H1 (cell line): ENCODE measurements at regions not wholly inside any gene's neighbourhood (a gene's known extent, or its start where the extent isn't known, plus 50 kb on each side); places are given as distances from the start of the nearest gene placed in this dataset.

Experiments used
- CTCF ChIA-PET: fragments of 300-600 bp; sonication (Branson Sonifier 250); formaldehyde crosslinking; loops from one replicate; lab custom pipeline; 2021; ENCODE audit not compliant: partially characterized antibody; lab: Charles Lee
- POLR2A ChIA-PET: fragments of 300-600 bp; sonication (Branson Sonifier 250); formaldehyde crosslinking; loops from one replicate; lab custom pipeline; 2021; ENCODE audit warnings: inconsistent platforms; ENCODE audit not compliant: partially characterized antibody; lab: Charles Lee
- DNase-seq, 2 experiments: peaks; one replicate each; pipeline versions ENCODE4 v3.0.0 to v3.0.0-alpha.2; 2010 to 2022; ENCODE audit warnings: low spot score in 2 of 2, low read depth in 1 of 2, mixed read lengths in 1 of 2
- FAIRE-seq: peaks from 2 replicates; lab custom pipeline; 2011; peaks lifted over from hg19 to GRCh38; lab: Jason Lieb, UNC
- H2AFZ ChIP-seq: 2 replicates; pipeline ENCODE4 v1.8.1; 2012; ENCODE audit warnings: low read length, inconsistent platforms
- H2AK5ac ChIP-seq: 2 replicates; pipeline ENCODE4 v1.6.1; 2013; ENCODE audit warnings: low read depth, low read length
- H2BK120ac ChIP-seq: replicated peaks from 2 replicates; pipeline ENCODE3; 2013; ENCODE audit warnings: low read depth, low read length, inconsistent platforms
- H2BK12ac ChIP-seq: 2 replicates; pipeline ENCODE4 v1.6.1; 2013; ENCODE audit warnings: low read depth, low read length
- H2BK15ac ChIP-seq: 2 replicates; pipeline ENCODE4 v1.6.1; 2013; ENCODE audit warnings: low read length
- H2BK20ac ChIP-seq: 2 replicates; pipeline ENCODE4 v1.6.1; 2013; ENCODE audit warnings: low read length
- H2BK5ac ChIP-seq: 2 replicates; pipeline ENCODE4 v1.6.1; 2013; ENCODE audit warnings: low read depth, low read length
- H3K14ac ChIP-seq: 2 replicates; pipeline ENCODE4 v1.6.1; 2013; ENCODE audit warnings: inconsistent platforms; ENCODE audit not compliant: insufficient read length
- H3K18ac ChIP-seq: 2 replicates; pipeline ENCODE4 v1.6.1; 2013; ENCODE audit warnings: low read length; ENCODE audit errors: extremely low read depth
- H3K23ac ChIP-seq: 2 replicates; pipeline ENCODE4 v1.6.1; 2013; ENCODE audit warnings: inconsistent platforms; ENCODE audit not compliant: insufficient read length
- H3K23me2 ChIP-seq: 2 replicates; pipeline ENCODE4 v1.6.1; 2013; ENCODE audit warnings: low read depth, low read length
- H3K27ac ChIP-seq: 2 replicates; pipeline ENCODE4 v1.6.1; 2011; ENCODE audit warnings: low read depth, low read length, inconsistent platforms
- H3K27me3 ChIP-seq, 4 experiments: replicated peaks in 1 of 4; 1 replicate in 1 of 4; 2 replicates in 3 of 4; pipeline versions ENCODE4 v1.6.1 to v1.8.1; 2011 to 2013; ENCODE audit warnings: low read length in 3 of 4, mild to moderate bottlenecking in 3 of 4, inconsistent platforms in 2 of 4, mixed read lengths in 2 of 4, moderate library complexity in 1 of 4; ENCODE audit not compliant: control insufficient read depth in 3 of 4, insufficient read depth in 3 of 4; ENCODE audit errors: extremely low read depth in 1 of 4
- H3K36me3 ChIP-seq, 4 experiments: 2 replicates each; pipeline versions ENCODE4 v1.6.1 to v1.8.1; 2011 to 2013; ENCODE audit warnings: mild to moderate bottlenecking in 4 of 4, low read length in 3 of 4, moderate library complexity in 2 of 4, control low read depth in 1 of 4, inconsistent platforms in 1 of 4; ENCODE audit not compliant: insufficient read depth in 4 of 4, control insufficient read depth in 2 of 4
- H3K4ac ChIP-seq: replicated peaks from 2 replicates; pipeline ENCODE3; 2013; ENCODE audit warnings: low read length, low read depth, mixed read lengths, inconsistent platforms; ENCODE audit not compliant: insufficient read length
- H3K4me1 ChIP-seq, 4 experiments: replicated peaks in 1 of 4; 1 replicate in 1 of 4; 2 replicates in 3 of 4; pipeline versions ENCODE4 v1.6.1 to v1.8.1; 2011 to 2013; ENCODE audit warnings: low read length in 3 of 4, inconsistent platforms in 2 of 4, mixed read lengths in 1 of 4; ENCODE audit not compliant: insufficient read depth in 4 of 4, control insufficient read depth in 3 of 4
- H3K4me2 ChIP-seq, 2 experiments: 2 replicates each; pipeline versions ENCODE4 v1.6.1 to v1.8.1; 2011 to 2013; ENCODE audit warnings: low read depth in 2 of 2, low read length in 2 of 2, control low read depth in 1 of 2, inconsistent platforms in 1 of 2, mild to moderate bottlenecking in 1 of 2; ENCODE audit not compliant: insufficient read depth in 1 of 2
- H3K4me3 ChIP-seq, 4 experiments: fragments of 200-600, 300-600 bp in 1 of 4; sonication (generic), shearing (Covaris generic), sonication (Bioruptor Twin) in 1 of 4; 2 replicates each; pipeline versions ENCODE4 v1.5.1 to v1.8.1; 2011 to 2016; ENCODE audit warnings: low read length in 4 of 4, low read depth in 3 of 4, control low read depth in 2 of 4, inconsistent platforms in 2 of 4, mild to moderate bottlenecking in 2 of 4, mixed read lengths in 1 of 4, moderate library complexity in 1 of 4; ENCODE audit not compliant: insufficient read depth in 2 of 4; ENCODE audit errors: extremely low read depth in 1 of 4
- H3K56ac ChIP-seq: replicated peaks from 2 replicates; pipeline ENCODE3; 2013; ENCODE audit warnings: low read depth, mild to moderate bottlenecking, mixed read lengths, low read length, inconsistent platforms; ENCODE audit not compliant: insufficient read length
- H3K79me1 ChIP-seq: 2 replicates; pipeline ENCODE4 v1.6.1; 2013; ENCODE audit warnings: low read depth, low read length, control low read depth
- H3K79me2 ChIP-seq, 2 experiments: 2 replicates each; pipeline versions ENCODE4 v1.6.1 to v1.8.1; 2012 to 2013; ENCODE audit warnings: low read length in 2 of 2, mild to moderate bottlenecking in 2 of 2, inconsistent platforms in 1 of 2; ENCODE audit not compliant: insufficient read depth in 2 of 2, control insufficient read depth in 1 of 2
- H3K9ac ChIP-seq, 4 experiments: replicated peaks in 1 of 4; 1 replicate in 1 of 4; 2 replicates in 3 of 4; pipeline versions ENCODE4 v1.6.1 to v1.8.1; 2011 to 2013; ENCODE audit warnings: low read depth in 3 of 4, low read length in 3 of 4, control low read depth in 2 of 4, mild to moderate bottlenecking in 2 of 4, moderate library complexity in 2 of 4, inconsistent platforms in 1 of 4; ENCODE audit errors: extremely low read depth in 1 of 4
- H3K9me3 ChIP-seq, 2 experiments: 2 replicates each; pipeline versions ENCODE4 v1.6.1 to v1.8.1; 2012 to 2013; ENCODE audit warnings: mild to moderate bottlenecking in 2 of 2, moderate library complexity in 2 of 2, control low read depth in 1 of 2, inconsistent platforms in 1 of 2, low read depth in 1 of 2, low read length in 1 of 2, mixed read lengths in 1 of 2; ENCODE audit not compliant: insufficient read depth in 2 of 2
- H4K20me1 ChIP-seq, 2 experiments: replicated peaks in 1 of 2; 2 replicates each; pipeline versions ENCODE3 to v1.8.1; 2011 to 2013; ENCODE audit warnings: inconsistent platforms in 2 of 2, low read length in 2 of 2, mild to moderate bottlenecking in 1 of 2; ENCODE audit not compliant: insufficient read depth in 2 of 2, control insufficient read depth in 1 of 2
- H4K5ac ChIP-seq: 2 replicates; pipeline ENCODE4 v1.6.1; 2013; ENCODE audit warnings: low read length, low read depth, mixed read lengths, inconsistent platforms; ENCODE audit not compliant: insufficient read length
- H4K8ac ChIP-seq: 2 replicates; pipeline ENCODE4 v1.8.0; 2013; ENCODE audit warnings: mild to moderate bottlenecking, moderate library complexity, low read length, inconsistent platforms; ENCODE audit not compliant: insufficient read depth; ENCODE audit errors: extremely low read depth
- H4K91ac ChIP-seq: replicated peaks from 2 replicates; pipeline ENCODE3; 2013; ENCODE audit warnings: low read length, mixed read lengths, inconsistent platforms; ENCODE audit not compliant: insufficient read length
- KDM1A ChIP-seq: fragments of 200-600, 300-600 bp; sonication (generic); IDR thresholded peaks from 2 replicates; pipeline ENCODE4 v1.7.1; 2016; ENCODE audit warnings: mild to moderate bottlenecking, low read length, borderline replicate concordance
- SIN3A ChIP-seq, 2 experiments: IDR thresholded peaks in 1 of 2; conservative IDR thresholded peaks in 1 of 2; 2 replicates each; pipeline ENCODE4 v1.6.1; 2011 to 2012; ENCODE audit warnings: low read length in 2 of 2, improper control_type of control experiment in 1 of 2, low read depth in 1 of 2, mild to moderate bottlenecking in 1 of 2
- WGBS, 2 experiments: shearing (Covaris generic) in 1 of 2; methylation state at CpG; one replicate each; pipeline versions ENCODE4 v1.1.6 to v1.1.7; 2013 to 2015; ENCODE audit warnings: low lambda C conversion rate in 2 of 2, mixed read lengths in 2 of 2, inconsistent platforms in 1 of 2, low coverage in 1 of 2, missing lambda C conversion rate in 1 of 2; ENCODE audit not compliant: insufficient replicate concordance in 2 of 2, insufficient coverage in 1 of 2, insufficient read length in 1 of 2; ENCODE audit errors: extremely low coverage in 1 of 2, missing lambda C conversion rate in 1 of 2; 5-methylcytosine and 5-hydroxymethylcytosine counted together

- WGBS, 2 experiments, result 94% methylated on average over 12 of the region's 12 CpGs; no CpG with 5 or more reads in 1 of the 2 experiments
Observed at GRCh38 chr20:3296261-3297078, 57.5 kb upstream of the SLC4A11 start.

More at GRCh38 chr20:3296261-3297078, 57.5 kb upstream of the SLC4A11 start:
- POLR2A ChIA-PET, result no interaction called here
- no peaks in the 10 kb centered on the region for H3K79me2 ChIP-seq
- H3K56ac ChIP-seq, result no peak overlapping the region
- H4K8ac ChIP-seq, result no peak overlapping the region
- CTCF ChIA-PET, result no interaction called here
- H2AK5ac ChIP-seq, result no peak overlapping the region
- H3K36me3 ChIP-seq, result peaks cover 0 to 5% (median under 1%) of the 10 kb centered on the region in 4 experiments; a peak in 3 of 8 replicates
- no peaks in the 10 kb centered on the region for H3K23me2 ChIP-seq
- no peak overlapping the region for H4K91ac ChIP-seq
- no peak overlapping the region for H3K23ac ChIP-seq
- H2BK120ac ChIP-seq, result no peak overlapping the region
- no peak overlapping the region for H2BK12ac ChIP-seq
- no peak overlapping the region for H3K4me2 ChIP-seq
- no peak overlapping the region for H3K4ac ChIP-seq
- H2BK5ac ChIP-seq, result no peak overlapping the region
- no peak overlapping the region for H2AFZ ChIP-seq
- H4K5ac ChIP-seq, result no peak overlapping the region
- no peaks in the 10 kb centered on the region for H4K20me1 ChIP-seq
- H3K27ac ChIP-seq, result no peak overlapping the region
- no peak overlapping the region for H3K4me3 ChIP-seq
- H2BK15ac ChIP-seq, result no peak overlapping the region
- no peaks in the 10 kb centered on the region for H3K27me3 ChIP-seq
- H3K79me1 ChIP-seq, result no peaks in the 10 kb centered on the region
- no peak overlapping the region for H3K9ac ChIP-seq
- no peak for FAIRE-seq
- H2BK20ac ChIP-seq, result no peak overlapping the region
- peak; percentile 76; the same call in 1 of the 2 replicates for TF ChIP-seq KDM1A
- no peak for TF ChIP-seq SIN3A (conservative IDR thresholded peaks at IDR 0.05 in 1 of 2, IDR thresholded peaks at IDR 0.05 in 1 of 2; ENCODE audit: low read depth in 1 of 2, low read length in 2 of 2)
- no peak overlapping the region for H3K18ac ChIP-seq
- no peaks in the 10 kb centered on the region for H3K9me3 ChIP-seq
- no peak for DNase-seq
- H3K14ac ChIP-seq, result no peak overlapping the region
- H3K4me1 ChIP-seq, result no peaks in the 10 kb centered on the region
